ENCODE measurements at regions not wholly inside any gene's neighbourhood (a gene's known extent, or its start where the extent isn't known, plus 50 kb on each side); places are given as distances from the start of the nearest gene placed in this dataset.

- TF ChIP-seq CTCF (IDR thresholded peaks at IDR 0.05) (no peak), POLR2A (IDR thresholded peaks at IDR 0.05; ENCODE audit: low read depth) (no peak), EP300 (IDR thresholded peaks at IDR 0.05) (no peak), POLR2AphosphoS5 (IDR thresholded peaks at IDR 0.05) (no peak)
These were observed 230.5 kb downstream of the PMAIP1 start for GRCh38 chr18:60130284-60130683.
